ENCODE measurements at regions not wholly inside any gene's neighbourhood (a gene's known extent, or its start where the extent isn't known, plus 50 kb on each side); places are given as distances from the start of the nearest gene placed in this dataset.

DNA sequence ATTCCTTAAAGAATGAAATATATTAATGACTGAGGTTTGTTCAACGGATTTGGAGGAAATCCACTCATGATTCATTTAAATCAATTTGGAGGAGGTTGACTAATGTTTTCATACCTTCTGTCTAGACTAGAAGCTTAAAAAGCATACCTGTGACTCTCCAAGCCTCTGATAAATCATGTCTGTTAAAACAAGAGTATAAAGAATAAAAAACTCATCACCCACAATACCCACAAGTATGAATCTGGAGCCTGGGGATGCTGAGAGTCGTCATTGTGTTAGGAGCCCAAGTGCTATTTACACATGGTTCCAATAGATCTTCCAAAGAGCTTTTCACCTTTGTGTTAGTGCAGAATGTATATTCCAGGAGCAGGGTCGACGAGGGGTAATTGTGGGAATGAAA lies 86.8 kb upstream of the ADAMTS20 start:
- TF ChIP-seq CTCF (IDR thresholded peaks at IDR 0.05) (no peak), EZH2 (IDR thresholded peaks at IDR 0.05) (no peak), EZH2phosphoT487 (IDR thresholded peaks at IDR 0.05) (no peak)

Measured in neural progenitor cell (in vitro differentiated cells).